Stomach (tissue), 8 donors: ENCODE measurements at regions not wholly inside any gene's neighbourhood (a gene's known extent, or its start where the extent isn't known, plus 50 kb on each side); places are given as distances from the start of the nearest gene placed in this dataset.

ENCODE experiments used
- DNase-seq, 2 donors: peaks; one replicate each; pipeline versions ENCODE4 v3.0.0 to v3.0.0-alpha.2; 2013 to 2019
- H3K27ac ChIP-seq, 5 donors: fragments of 200-600 bp in 4 of 5; sonication (generic) in 4 of 5; one replicate each; pipeline ENCODE4 v1.5.1; 2013 to 2019; ENCODE audit warnings: mild to moderate bottlenecking in 1 of 5, moderate library complexity in 1 of 5
- H3K27me3 ChIP-seq, 3 donors: fragments of 200-600 bp; sonication (generic); one replicate each; pipeline ENCODE4 v1.5.1; 2017 to 2019; ENCODE audit warnings: mixed run types in 1 of 3
- H3K36me3 ChIP-seq, 4 donors: fragments of 200-600 bp; sonication (generic); 1 replicate in 3 of 4; 2 replicates in 1 of 4; pipeline ENCODE4 v1.5.1; 2016 to 2019
- H3K4me1 ChIP-seq, 4 donors: fragments of 200-600 bp; sonication (generic); one replicate each; pipeline ENCODE4 v1.5.1; 2016 to 2019
- H3K4me3 ChIP-seq, 4 donors: fragments of 200-600 bp; sonication (generic) in 3 of 4; one replicate each; pipeline ENCODE4 v1.5.1; 2016 to 2019; ENCODE audit warnings: mild to moderate bottlenecking in 1 of 4
- H3K9me3 ChIP-seq, 4 donors: fragments of 200-600 bp; sonication (generic); one replicate each; pipeline ENCODE4 v1.5.1; 2016 to 2019
- CTCF ChIP-seq, 7 experiments: fragments of 450-650 bp in 4 of 7; fragments of 200-600 bp in 3 of 7; sonication (generic) in 3 of 7; IDR thresholded peaks; one replicate each; pipeline ENCODE4 v1.5.1; 2016 to 2019; ENCODE audit warnings: antibody characterized with exemption in 7 of 7, control low read depth in 2 of 7, mild to moderate bottlenecking in 1 of 7
- EP300 ChIP-seq: sonication (generic); formaldehyde crosslinking; IDR thresholded peaks from one replicate; pipeline ENCODE4 v1.6.1; 2017; ENCODE audit warnings: antibody characterized with exemption
- POLR2A ChIP-seq, 4 donors: fragments of 450-650 bp; IDR thresholded peaks; one replicate each; pipeline ENCODE4 v1.6.1; 2016; ENCODE audit warnings: antibody characterized with exemption in 4 of 4, control low read depth in 2 of 4, mild to moderate bottlenecking in 1 of 4, moderate library complexity in 1 of 4
- POLR2AphosphoS5 ChIP-seq, 3 donors: sonication (generic); formaldehyde crosslinking; IDR thresholded peaks; one replicate each; pipeline ENCODE4 v1.6.1; 2016; ENCODE audit warnings: antibody characterized with exemption in 3 of 3
- WGBS, 5 donors: extraction: QIAGEN DNeasy Blood & Tissue Kit in 3 of 5; methylation state at CpG; one replicate each; pipeline versions ENCODE4 v1.1.5 to v1.1.7; 2013 to 2018; 5-methylcytosine and 5-hydroxymethylcytosine counted together
- intact Hi-C: fragments of 100-400 bp; cut with DNase I; formaldehyde crosslinking; loops from one replicate; pipeline ENCODE4 v1.15.1; 2023; ENCODE audit warnings: low total_unique reads
- donor health status: healthy with polysubstance abuse.
- donor health status: Bipolar disorder and iron deficiency.
- donor health status: healthy.

GRCh38 chr11:101757741-101758140, 157.1 kb upstream of the CEP126 start:
- 78 to 96% (median 92%) methylated on average over 1 of the region's 1 CpG for WGBS, 5 donors
- intact Hi-C loops, result no loop called here
- H3K27me3 ChIP-seq, result no peaks in the 10 kb centered on the region
- TF ChIP-seq POLR2AphosphoS5 (IDR thresholded peaks at IDR 0.05) (no peak), CTCF (IDR thresholded peaks at IDR 0.05) (no peak), EP300 (no peak), POLR2A (IDR thresholded peaks at IDR 0.05) (no peak)
- no peaks in the 10 kb centered on the region for H3K36me3 ChIP-seq
- no peak for DNase-seq
- no peak overlapping the region for H3K27ac ChIP-seq
- no peaks in the 10 kb centered on the region for H3K4me1 ChIP-seq
- H3K9me3 ChIP-seq, result no peaks in the 10 kb centered on the region
- H3K4me3 ChIP-seq, result no peak overlapping the region

- 31 to 53% (median 42%) methylated on average over 3 of the region's 3 CpGs for WGBS, 5 donors
- DNase-seq, result peak in 1 of 2 donors; percentile 9
- TF ChIP-seq EP300 (no peak), CTCF (IDR thresholded peaks at IDR 0.05) (no peak), POLR2A (IDR thresholded peaks at IDR 0.05) (no peak)
- Histone ChIP-seq H3K27ac (no peak overlapping the region), H3K36me3 (no peaks in the 10 kb centered on the region), H3K4me1 (peaks cover 0 to 11% (median 6%) of the 10 kb centered on the region in 4 donors), H3K27me3 (no peaks in the 10 kb centered on the region), H3K9me3 (no peaks in the 10 kb centered on the region), H3K4me3 (peak overlapping the region in 1 of 4 donors; percentile 3)
- intact Hi-C loops, result no loop called here
These were observed 165.0 kb upstream of the TRPC6 start for GRCh38 chr11:101748572-101749344.

GRCh38 chr11:101745756-101746155, 161.9 kb upstream of the TRPC6 start:
- intact Hi-C loops, result no loop called here
- Histone ChIP-seq H3K27me3 (no peaks in the 10 kb centered on the region), H3K4me1 (peaks cover 0 to 11% (median 6%) of the 10 kb centered on the region in 4 donors), H3K36me3 (no peaks in the 10 kb centered on the region), H3K9me3 (no peaks in the 10 kb centered on the region), H3K27ac (no peak overlapping the region), H3K4me3 (no peak overlapping the region)
- no peak for DNase-seq
- no peak for TF ChIP-seq CTCF (IDR thresholded peaks at IDR 0.05)
- no peak for TF ChIP-seq POLR2AphosphoS5 (IDR thresholded peaks at IDR 0.05)
- no peak for TF ChIP-seq POLR2A (IDR thresholded peaks at IDR 0.05)
- TF ChIP-seq EP300, result no peak
- 44 to 59% (median 48%) methylated on average over 1 of the region's 1 CpG for WGBS, 5 donors

GRCh38 chr11:101743828-101744227, 160.0 kb upstream of the TRPC6 start:
- Histone ChIP-seq H3K27me3 (no peaks in the 10 kb centered on the region), H3K4me3 (no peak overlapping the region), H3K9me3 (no peaks in the 10 kb centered on the region), H3K4me1 (peaks cover 0 to 4% (median 0%) of the 10 kb centered on the region in 4 donors), H3K27ac (no peak overlapping the region), H3K36me3 (no peaks in the 10 kb centered on the region)
- DNase-seq, result no peak
- intact Hi-C loops, result no loop called here
- TF ChIP-seq EP300, result no peak

- Histone ChIP-seq H3K36me3 (no peaks in the 10 kb centered on the region), H3K4me3 (no peak overlapping the region), H3K27me3 (no peaks in the 10 kb centered on the region), H3K27ac (no peak overlapping the region), H3K9me3 (no peaks in the 10 kb centered on the region), H3K4me1 (no peaks in the 10 kb centered on the region)
- 76 to 87% (median 80%) methylated on average over 6 of the region's 6 CpGs for WGBS, 5 donors
- TF ChIP-seq POLR2A (IDR thresholded peaks at IDR 0.05) (no peak), CTCF (IDR thresholded peaks at IDR 0.05) (no peak), POLR2AphosphoS5 (IDR thresholded peaks at IDR 0.05) (no peak), EP300 (no peak)
- no peak for DNase-seq
- intact Hi-C loops, result no loop called here
These were observed 157.8 kb upstream of the TRPC6 start for GRCh38 chr11:101741479-101742175.
